Activated CD4-positive, alpha-beta T cell treated with anti-CD3 and anti-CD28 coated beads for 48 hours (primary cell): ENCODE measurements at regions not wholly inside any gene's neighbourhood (a gene's known extent, or its start where the extent isn't known, plus 50 kb on each side); places are given as distances from the start of the nearest gene placed in this dataset.

Experiments
- DNase-seq: peaks from one replicate; pipeline ENCODE4 v3.0.0-alpha.2; 2020

DNA sequence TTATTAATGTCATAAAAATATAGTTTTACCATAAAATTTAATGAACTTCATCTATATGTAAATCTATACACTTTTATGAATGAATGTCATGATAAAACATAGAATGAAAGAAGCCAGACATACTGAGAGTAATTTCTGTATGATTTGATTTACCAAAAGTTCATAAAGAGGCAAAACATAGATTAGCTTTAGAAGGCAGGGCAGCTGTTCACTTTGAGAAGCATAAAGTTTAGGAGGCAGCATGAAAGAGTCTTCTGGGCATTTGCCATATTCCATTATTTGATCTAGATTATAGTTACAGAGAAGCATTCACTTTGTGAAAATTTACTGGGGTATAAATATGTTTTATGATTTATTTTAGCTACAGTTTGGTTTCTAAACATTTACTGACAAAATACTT, 487.2 kb downstream of the ANKRD7 start:
- DNase-seq: no peak

GRCh38 chr7:118713039-118713438, 488.5 kb downstream of the ANKRD7 start:
- DNase-seq: no peak

GRCh38 chr7:118720632-118721031, 496.1 kb downstream of the ANKRD7 start:
- DNase-seq: no peak

DNA sequence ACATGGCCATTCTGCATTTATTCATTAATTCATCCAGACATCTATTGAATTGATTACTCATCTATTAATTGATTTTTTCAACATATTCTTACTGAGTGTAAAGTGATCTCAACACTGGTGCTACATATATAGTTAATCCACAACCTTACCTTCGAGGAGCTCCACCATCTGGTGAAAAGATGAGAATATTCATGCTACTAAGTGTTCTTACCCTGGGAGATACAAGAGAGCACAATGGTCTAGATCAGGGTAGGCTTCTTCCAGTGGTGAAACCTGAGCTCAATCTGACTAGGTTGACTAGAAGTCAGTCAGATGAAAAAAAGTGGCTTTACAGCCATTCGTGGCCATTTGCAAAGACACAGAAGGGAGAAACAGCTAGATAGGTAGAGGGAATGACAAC, 507.4 kb downstream of the ANKRD7 start:
- DNase-seq: no peak

- DNase-seq: no peak
Observed at GRCh38 chr7:118734541-118734940, 510.0 kb downstream of the ANKRD7 start.

DNA sequence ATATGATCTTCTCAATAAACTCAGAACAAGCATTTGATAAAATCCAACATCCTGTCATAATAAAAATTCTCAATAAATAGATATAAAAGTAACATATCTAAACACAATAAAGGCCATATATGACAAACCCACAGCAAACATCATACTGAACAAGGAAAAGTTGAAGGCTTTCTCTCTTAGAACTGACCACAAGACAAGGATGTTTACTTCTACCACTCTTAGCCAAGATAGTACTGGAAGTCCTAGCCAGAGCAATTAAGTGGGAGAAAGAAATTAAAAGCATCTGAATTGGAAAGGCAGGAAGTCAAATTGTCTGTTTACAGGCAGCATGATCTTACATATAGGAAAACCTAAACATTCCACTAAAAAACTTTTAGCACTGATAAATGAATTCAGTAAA, 510.9 kb downstream of the ANKRD7 start:
- no peak for DNase-seq

DNA sequence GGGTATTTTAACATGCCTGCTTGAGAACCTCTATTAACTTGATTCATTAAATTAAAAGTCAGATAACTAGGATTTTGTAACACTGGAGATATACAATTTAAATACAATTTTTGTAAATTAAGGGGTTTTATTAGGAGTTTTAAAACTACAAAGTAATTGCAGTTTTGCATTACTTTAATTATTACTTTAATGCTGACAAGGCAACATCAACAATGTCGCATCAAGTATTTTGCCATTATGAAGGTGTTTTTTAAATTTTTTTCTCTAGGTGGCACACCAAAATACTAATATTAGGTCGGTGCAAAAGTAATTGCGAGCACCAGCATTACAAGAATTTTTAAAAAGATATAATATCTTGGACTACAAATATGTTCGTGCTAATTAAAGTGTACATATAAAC, 513.4 kb downstream of the ANKRD7 start:
- DNase-seq: no peak

- DNase-seq: no peak
Observed at GRCh38 chr7:118745927-118746326, 521.4 kb downstream of the ANKRD7 start.

- DNase-seq: no peak
Observed at GRCh38 chr7:118747473-118747872, 523.0 kb downstream of the ANKRD7 start.

DNA sequence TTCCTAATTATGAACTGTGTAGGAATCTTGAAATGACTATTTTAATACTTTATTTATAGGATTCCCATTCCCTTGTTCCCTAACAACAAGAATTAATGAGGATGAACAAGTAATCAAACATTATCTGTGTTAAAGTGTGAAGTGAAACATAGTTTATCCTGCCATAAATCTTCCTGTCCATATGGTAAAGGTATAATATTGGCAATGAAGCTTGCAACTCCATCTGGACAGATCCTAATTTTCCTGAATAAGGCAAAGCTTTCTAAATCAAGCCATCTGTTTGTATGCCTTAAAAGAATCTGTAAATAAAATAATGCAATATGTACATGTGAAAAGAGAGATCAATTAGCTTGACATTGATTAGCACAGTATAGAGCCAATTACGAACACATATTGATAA, 529.0 kb downstream of the ANKRD7 start:
- no peak for DNase-seq

- no peak for DNase-seq
Observed at GRCh38 chr7:118754608-118755007, 530.1 kb downstream of the ANKRD7 start.

GRCh38 chr7:118755067-118755625, 530.6 kb downstream of the ANKRD7 start:
- DNase-seq: no peak

GRCh38 chr7:118757066-118757465, 532.6 kb downstream of the ANKRD7 start:
- DNase-seq: no peak

DNA sequence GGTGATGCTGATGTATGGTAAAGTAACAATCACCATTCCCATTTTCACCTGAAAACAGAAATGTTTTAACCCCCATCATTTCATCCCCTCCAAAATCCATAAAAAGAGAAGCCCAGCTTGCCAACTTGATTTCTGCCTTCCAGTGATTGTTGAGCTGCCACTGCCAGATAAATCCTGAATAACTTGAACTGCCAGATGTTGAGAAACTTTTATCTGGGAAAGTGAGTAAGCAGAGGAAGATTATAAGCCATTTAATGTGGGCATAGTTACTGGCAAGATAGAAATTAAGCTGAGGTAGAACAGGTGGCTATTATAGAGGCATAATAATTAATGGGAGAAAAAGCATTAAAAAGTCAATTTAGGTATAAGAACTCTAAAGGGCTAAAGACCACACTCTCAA, 534.1 kb downstream of the ANKRD7 start:
- no peak for DNase-seq

DNA sequence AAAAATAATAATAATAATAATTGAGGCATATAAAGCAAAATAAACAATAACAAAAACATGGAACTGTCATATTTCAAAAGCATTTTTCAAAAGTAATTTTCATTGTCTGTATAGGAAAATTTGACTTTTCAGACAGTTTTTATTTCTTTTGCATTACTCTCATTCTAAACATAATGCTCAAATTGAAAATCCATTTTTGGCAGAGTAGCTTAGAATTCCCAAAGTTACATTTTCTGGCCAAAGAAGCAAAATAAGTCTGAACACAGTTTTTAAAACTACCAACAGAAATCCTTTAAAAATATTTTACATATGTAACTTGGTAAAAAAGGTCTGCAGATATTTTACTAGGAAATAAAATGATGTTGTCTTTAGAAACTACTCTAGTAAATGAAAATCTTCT, 535.4 kb downstream of the ANKRD7 start:
- no peak for DNase-seq

GRCh38 chr7:118762451-118762850, 537.9 kb downstream of the ANKRD7 start:
- DNase-seq: no peak

DNA sequence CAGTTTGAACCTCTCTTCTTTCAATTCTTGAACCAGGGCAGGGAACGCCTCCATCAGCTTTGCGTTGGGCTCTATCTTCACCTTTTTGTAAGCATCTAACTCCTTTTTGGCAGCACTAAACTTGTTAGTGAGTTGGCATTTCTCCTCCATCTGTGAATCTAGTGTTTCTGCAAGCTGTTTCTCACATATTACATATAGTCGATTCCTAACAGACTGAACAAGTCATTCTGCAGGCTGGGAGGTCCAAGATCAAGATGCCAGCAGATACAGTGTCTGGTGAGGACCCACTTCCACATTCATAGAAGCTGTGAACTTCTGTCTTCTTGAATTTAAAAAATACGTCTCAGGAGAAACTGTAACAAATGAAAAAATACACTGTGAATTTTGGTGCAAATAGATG, 539.7 kb downstream of the ANKRD7 start:
- DNase-seq: no peak

GRCh38 chr7:118771672-118772071, 547.2 kb downstream of the ANKRD7 start:
- no peak for DNase-seq

GRCh38 chr7:118777308-118777707, 552.8 kb downstream of the ANKRD7 start:
- DNase-seq: no peak

DNA sequence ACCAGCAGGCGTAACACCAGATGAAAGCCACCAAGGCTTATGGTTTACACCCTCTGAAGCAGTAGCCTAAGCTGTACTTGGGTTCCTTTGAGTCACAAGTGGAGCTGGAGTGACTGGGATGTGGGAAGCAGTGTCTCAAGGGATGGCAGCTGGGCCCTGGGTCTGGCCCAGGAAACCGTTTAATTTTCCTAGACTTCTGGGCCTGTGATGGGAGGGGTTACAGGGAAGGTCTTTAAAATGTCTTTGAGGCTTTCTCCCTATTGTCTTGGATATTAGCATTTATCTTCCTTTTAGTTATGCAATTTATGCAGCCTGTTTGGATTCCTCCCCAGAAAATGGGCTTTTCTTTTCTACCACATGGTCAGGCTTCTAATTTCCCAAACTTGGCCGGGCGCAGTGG, 568.2 kb downstream of the ANKRD7 start:
- DNase-seq: no peak

DNA sequence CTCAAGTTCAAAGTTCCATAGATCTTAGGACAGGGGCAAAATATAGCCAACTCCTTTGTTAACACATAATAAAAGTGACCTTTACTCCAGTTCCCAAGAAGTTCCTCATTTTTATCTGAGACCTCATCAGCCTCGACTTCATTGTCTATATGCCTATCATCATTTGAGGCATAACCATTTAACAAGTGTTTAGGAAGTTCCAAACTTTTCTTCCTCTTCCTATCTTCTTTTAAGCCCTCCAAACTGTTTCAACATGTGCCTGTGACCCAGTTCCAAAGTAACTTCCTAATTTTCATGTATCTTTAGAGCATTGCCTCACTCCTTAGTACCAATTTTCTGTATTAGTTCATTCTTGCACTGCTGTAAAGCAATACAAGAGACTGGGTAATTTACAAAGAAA, 569.1 kb downstream of the ANKRD7 start:
- no peak for DNase-seq

DNA sequence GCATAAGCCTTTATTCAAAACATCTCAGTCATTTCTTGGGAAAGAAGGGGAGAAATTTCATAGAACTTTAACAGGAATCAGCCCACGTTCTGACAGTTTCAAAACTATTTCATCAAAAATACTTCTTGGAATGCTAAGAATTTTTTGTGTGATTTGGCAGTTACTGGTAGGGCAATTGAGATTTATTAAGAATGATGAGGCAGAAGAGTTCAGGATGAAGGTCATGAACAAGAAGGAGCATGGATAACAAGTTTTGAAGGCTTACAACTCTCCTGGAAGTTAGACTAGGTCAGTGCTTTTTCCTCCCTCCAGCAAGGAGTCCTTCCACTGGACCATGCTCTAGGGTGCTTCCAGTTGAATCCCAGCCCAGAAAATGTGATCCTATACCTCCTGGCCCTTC, 569.9 kb downstream of the ANKRD7 start:
- DNase-seq: no peak

GRCh38 chr7:118801366-118801765, 576.9 kb downstream of the ANKRD7 start:
- no peak for DNase-seq

- DNase-seq: no peak
Observed at GRCh38 chr7:118802726-118803125, 578.2 kb downstream of the ANKRD7 start.

DNA sequence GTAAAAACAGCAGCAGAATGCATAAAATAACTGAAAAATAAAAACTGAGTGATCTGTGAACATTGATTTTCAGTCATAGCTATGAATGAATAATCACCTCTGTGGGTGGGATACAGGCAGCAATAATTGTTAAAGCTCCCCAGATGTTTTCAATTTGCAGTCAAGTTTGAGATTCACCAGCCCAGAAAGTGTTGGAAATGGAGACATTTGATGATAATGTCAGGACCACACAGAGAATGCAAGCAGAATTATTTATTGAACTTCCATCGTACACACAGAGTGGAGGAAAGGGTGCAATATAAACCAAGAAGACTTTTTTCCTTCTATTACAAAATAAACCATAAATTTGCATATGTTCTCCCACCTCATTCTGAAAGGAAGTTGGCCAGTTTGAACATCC, 601.7 kb downstream of the ANKRD7 start:
- no peak for DNase-seq

- peak; percentile 4 for DNase-seq
Observed at GRCh38 chr7:118836933-118837332, 612.4 kb downstream of the ANKRD7 start.
